HepG2 (cell line): ENCODE measurements at regions not wholly inside any gene's neighbourhood (a gene's known extent, or its start where the extent isn't known, plus 50 kb on each side); places are given as distances from the start of the nearest gene placed in this dataset.
A peak's percentile ranks its signal among the peaks of the same experiment; 100 is the strongest.

Source experiments
- GMEB2 ChIP-seq: IDR thresholded peaks from 2 replicates; pipeline ENCODE4 v1.6.1; 2016; ENCODE audit warnings: missing biosample characterization, missing genetic modification reagents, low read depth
- HMGXB3 ChIP-seq: sonication (generic); formaldehyde crosslinking; IDR thresholded peaks from 2 replicates; pipeline ENCODE4 v1.4.0; 2020; ENCODE audit warnings: missing genetic modification reagents, borderline replicate concordance
- MED1 ChIP-seq: sonication (generic); formaldehyde crosslinking; IDR thresholded peaks from 2 replicates; pipeline ENCODE4 v1.4.0; 2020; ENCODE audit warnings: missing genetic modification reagents
- MXD3 ChIP-seq: IDR thresholded peaks from 2 replicates; pipeline ENCODE4 v1.6.1; 2016; ENCODE audit warnings: mild to moderate bottlenecking, missing biosample characterization, missing genetic modification reagents
- NAIF1 ChIP-seq: sonication (generic); formaldehyde crosslinking; IDR thresholded peaks from 2 replicates; pipeline ENCODE4 v1.5.0; 2020; ENCODE audit warnings: mild to moderate bottlenecking, missing genetic modification reagents, borderline replicate concordance
- NCOR1 ChIP-seq: fragments of 200-600 bp; sonication (generic); IDR thresholded peaks from 2 replicates; pipeline ENCODE4 v1.7.0; 2017; ENCODE audit warnings: antibody characterized with exemption, low read length, borderline replicate concordance
- NFYC ChIP-seq: IDR thresholded peaks from 2 replicates; pipeline ENCODE4 v1.6.1; 2016; ENCODE audit warnings: missing genetic modification reagents, missing compliant biosample characterization
- NR1H2 ChIP-seq: sonication (generic); formaldehyde crosslinking; IDR thresholded peaks from 2 replicates; pipeline ENCODE4 v1.8.1; 2022; ENCODE audit warnings: low read depth, missing genetic modification reagents, borderline replicate concordance
- SMYD3 ChIP-seq: sonication (generic); formaldehyde crosslinking; IDR thresholded peaks from 2 replicates; pipeline ENCODE4 v1.8.1; 2023; ENCODE audit warnings: mild to moderate bottlenecking, missing genetic modification reagents
- SOX13 ChIP-seq, 3 experiments: fragments of 450-650 bp in 1 of 3; sonication (generic) in 1 of 3; formaldehyde crosslinking in 1 of 3; IDR thresholded peaks in 2 of 3; conservative IDR thresholded peaks in 1 of 3; 2 replicates each; pipeline versions ENCODE4 v1.5.0 to v1.6.1; 2016 to 2020; ENCODE audit warnings: antibody characterized with exemption in 1 of 3, mild to moderate bottlenecking in 1 of 3, missing compliant biosample characterization in 1 of 3, missing genetic modification reagents in 1 of 3, moderate library complexity in 1 of 3
- ZNF335 ChIP-seq: sonication (generic); formaldehyde crosslinking; IDR thresholded peaks from 2 replicates; pipeline ENCODE4 v1.4.0; 2020; ENCODE audit warnings: missing genetic modification reagents
- ZNF788 ChIP-seq: sonication (generic); formaldehyde crosslinking; IDR thresholded peaks from 2 replicates; pipeline ENCODE4 v1.5.0; 2020; ENCODE audit warnings: mild to moderate bottlenecking, missing genetic modification reagents, borderline replicate concordance
- TF ChIP-seq, protein P1 (sequence below): sonication (generic); formaldehyde crosslinking; IDR thresholded peaks from 2 replicates; pipeline ENCODE4 v1.4.0; 2020; ENCODE audit warnings: low read depth, mild to moderate bottlenecking, missing genetic modification reagents
- TF ChIP-seq, protein P2 (sequence below): sonication (generic); formaldehyde crosslinking; IDR thresholded peaks from 2 replicates; pipeline ENCODE4 v1.8.0; 2022; ENCODE audit warnings: low read depth, missing genetic modification reagents
- TF ChIP-seq, protein P3 (sequence below): sonication (generic); formaldehyde crosslinking; IDR thresholded peaks from 2 replicates; pipeline ENCODE4 v1.4.0; 2020; ENCODE audit warnings: low read depth, missing genetic modification reagents

DNA sequence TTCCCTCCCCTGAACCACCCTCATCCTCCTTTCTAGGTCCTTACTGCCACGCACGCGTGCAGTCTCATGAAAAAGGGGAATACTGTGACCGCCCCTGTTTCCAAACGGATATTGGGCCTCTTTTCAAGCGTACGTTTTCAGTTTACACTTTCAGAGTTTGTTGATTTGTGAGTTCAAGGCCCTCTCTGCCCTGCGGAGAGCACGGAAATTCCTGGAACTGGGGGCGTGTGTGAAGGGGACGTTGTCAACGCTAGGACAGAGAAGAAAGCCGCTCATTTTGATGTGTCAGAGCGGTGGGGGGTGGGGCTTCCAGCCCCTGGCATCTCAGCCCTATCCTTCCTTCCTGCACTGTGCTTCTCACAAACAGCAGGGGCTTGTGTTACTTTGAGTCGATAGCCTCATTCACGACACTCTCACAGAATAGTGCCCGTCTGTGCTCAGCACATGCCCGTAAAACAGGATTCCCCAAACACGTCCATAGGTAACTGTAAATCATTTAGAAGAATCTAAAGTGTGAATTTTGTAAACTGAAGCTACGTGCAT, 137.6 kb upstream of the PEG3 start (continued):
- TF ChIP-seq, protein P1, sequence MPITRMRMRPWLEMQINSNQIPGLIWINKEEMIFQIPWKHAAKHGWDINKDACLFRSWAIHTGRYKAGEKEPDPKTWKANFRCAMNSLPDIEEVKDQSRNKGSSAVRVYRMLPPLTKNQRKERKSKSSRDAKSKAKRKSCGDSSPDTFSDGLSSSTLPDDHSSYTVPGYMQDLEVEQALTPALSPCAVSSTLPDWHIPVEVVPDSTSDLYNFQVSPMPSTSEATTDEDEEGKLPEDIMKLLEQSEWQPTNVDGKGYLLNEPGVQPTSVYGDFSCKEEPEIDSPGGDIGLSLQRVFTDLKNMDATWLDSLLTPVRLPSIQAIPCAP (CRISPR knock-in tag) = no peak
- TF ChIP-seq MXD3 (CRISPR knock-in tag) = no peak
- TF ChIP-seq NAIF1 (CRISPR knock-in tag) = peak; percentile 82; the same call in 1 of the 2 replicates
- TF ChIP-seq GMEB2 = no peak
- TF ChIP-seq, protein P2, sequence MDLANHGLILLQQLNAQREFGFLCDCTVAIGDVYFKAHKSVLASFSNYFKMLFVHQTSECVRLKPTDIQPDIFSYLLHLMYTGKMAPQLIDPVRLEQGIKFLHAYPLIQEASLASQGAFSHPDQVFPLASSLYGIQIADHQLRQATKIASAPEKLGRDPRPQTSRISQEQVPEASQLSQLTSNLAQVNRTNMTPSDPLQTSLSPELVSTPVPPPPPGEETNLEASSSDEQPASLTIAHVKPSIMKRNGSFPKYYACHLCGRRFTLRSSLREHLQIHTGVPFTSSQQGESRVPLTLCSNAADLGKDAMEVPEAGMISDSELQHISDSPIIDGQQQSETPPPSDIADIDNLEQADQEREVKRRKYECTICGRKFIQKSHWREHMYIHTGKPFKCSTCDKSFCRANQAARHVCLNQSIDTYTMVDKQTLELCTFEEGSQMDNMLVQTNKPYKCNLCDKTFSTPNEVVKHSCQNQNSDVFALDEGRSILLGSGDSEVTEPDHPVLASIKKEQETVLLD (CRISPR knock-in tag) = no peak; the same call in 1 of the 2 replicates
- 0 out of 2 replicates have a peak, but pooled peaks have one; percentile 30 for TF ChIP-seq NCOR1
- TF ChIP-seq, protein P3, sequence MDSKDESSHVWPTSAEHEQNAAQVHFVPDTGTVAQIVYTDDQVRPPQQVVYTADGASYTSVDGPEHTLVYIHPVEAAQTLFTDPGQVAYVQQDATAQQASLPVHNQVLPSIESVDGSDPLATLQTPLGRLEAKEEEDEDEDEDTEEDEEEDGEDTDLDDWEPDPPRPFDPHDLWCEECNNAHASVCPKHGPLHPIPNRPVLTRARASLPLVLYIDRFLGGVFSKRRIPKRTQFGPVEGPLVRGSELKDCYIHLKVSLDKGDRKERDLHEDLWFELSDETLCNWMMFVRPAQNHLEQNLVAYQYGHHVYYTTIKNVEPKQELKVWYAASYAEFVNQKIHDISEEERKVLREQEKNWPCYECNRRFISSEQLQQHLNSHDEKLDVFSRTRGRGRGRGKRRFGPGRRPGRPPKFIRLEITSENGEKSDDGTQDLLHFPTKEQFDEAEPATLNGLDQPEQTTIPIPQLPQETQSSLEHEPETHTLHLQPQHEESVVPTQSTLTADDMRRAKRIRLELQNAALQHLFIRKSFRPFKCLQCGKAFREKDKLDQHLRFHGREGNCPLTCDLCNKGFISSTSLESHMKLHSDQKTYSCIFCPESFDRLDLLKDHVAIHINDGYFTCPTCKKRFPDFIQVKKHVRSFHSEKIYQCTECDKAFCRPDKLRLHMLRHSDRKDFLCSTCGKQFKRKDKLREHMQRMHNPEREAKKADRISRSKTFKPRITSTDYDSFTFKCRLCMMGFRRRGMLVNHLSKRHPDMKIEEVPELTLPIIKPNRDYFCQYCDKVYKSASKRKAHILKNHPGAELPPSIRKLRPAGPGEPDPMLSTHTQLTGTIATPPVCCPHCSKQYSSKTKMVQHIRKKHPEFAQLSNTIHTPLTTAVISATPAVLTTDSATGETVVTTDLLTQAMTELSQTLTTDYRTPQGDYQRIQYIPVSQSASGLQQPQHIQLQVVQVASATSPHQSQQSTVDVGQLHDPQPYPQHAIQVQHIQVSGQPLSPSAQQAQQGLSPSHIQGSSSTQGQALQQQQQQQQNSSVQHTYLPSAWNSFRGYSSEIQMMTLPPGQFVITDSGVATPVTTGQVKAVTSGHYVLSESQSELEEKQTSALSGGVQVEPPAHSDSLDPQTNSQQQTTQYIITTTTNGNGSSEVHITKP (CRISPR knock-in tag) = peak; percentile 53; the same call in 1 of the 2 replicates
- peak; percentile 76; the same call in 1 of the 2 replicates for TF ChIP-seq SOX13 (IDR thresholded peaks at IDR 0.05)
- peak in 1 of 2 experiments; percentile 75; a peak in 2 of 4 replicates for TF ChIP-seq SOX13 (CRISPR knock-in tag; conservative IDR thresholded peaks at IDR 0.05 in 1 of 2, IDR thresholded peaks at IDR 0.05 in 1 of 2)
- TF ChIP-seq NFYC = peak; percentile 44; the same call in 1 of the 2 replicates
- TF ChIP-seq HMGXB3 (CRISPR knock-in tag) = peak; percentile 60; the same call in 1 of the 2 replicates
- TF ChIP-seq MED1 (CRISPR knock-in tag) = peak; percentile 100
- TF ChIP-seq ZNF335 (CRISPR knock-in tag) = peak; percentile 34; the same call in 1 of the 2 replicates
- peak; percentile 31; the same call in 1 of the 2 replicates for TF ChIP-seq ZNF788 (CRISPR knock-in tag)
- TF ChIP-seq NR1H2 (CRISPR knock-in tag) = no peak; the same call in 1 of the 2 replicates
- TF ChIP-seq SMYD3 (CRISPR knock-in tag) = peak; percentile 81
